T-helper 1 cell treated with Interleukin-12 subunit alpha and Interleukin-12 subunit beta and Interleukin-4 antibody, amounts not matched to agents 30 μg/mL and 1 μg/mL, for 36 hours (primary cell): ENCODE measurements at regions not wholly inside any gene's neighbourhood (a gene's known extent, or its start where the extent isn't known, plus 50 kb on each side); places are given as distances from the start of the nearest gene placed in this dataset.
"Not testable (repeated sequence)": the region's sequence is repeated elsewhere in the genome, so short reads cannot be mapped to it uniquely, and the experiment has no call there.

Source experiments
- H3K27ac Mint-ChIP-seq: one replicate; pipeline ENCODE4 v1.8.0; 2021; ENCODE audit warnings: mild to moderate bottlenecking, mixed read lengths
- H3K27me3 Mint-ChIP-seq: one replicate; pipeline ENCODE4 v1.8.0; 2021; ENCODE audit warnings: low read depth, mixed read lengths
- H3K36me3 Mint-ChIP-seq: one replicate; pipeline ENCODE4 v1.8.0; 2021; ENCODE audit warnings: low read depth, mixed read lengths
- H3K4me1 Mint-ChIP-seq: one replicate; pipeline ENCODE4 v1.8.0; 2021; ENCODE audit warnings: low read depth, mixed read lengths
- H3K4me3 Mint-ChIP-seq: one replicate; pipeline ENCODE4 v1.8.0; 2021; ENCODE audit warnings: mild to moderate bottlenecking, moderate library complexity, mixed read lengths
- H3K9me3 Mint-ChIP-seq: one replicate; pipeline ENCODE4 v1.8.0; 2021; ENCODE audit warnings: mixed read lengths

- H3K4me1 Mint-ChIP-seq = no peaks in the 10 kb centered on the region
- H3K36me3 Mint-ChIP-seq = no peaks in the 10 kb centered on the region
- no peaks in the 10 kb centered on the region for H3K27me3 Mint-ChIP-seq
- H3K27ac Mint-ChIP-seq = no peak overlapping the region
- H3K4me3 Mint-ChIP-seq = no peak overlapping the region
- no peaks in the 10 kb centered on the region for H3K9me3 Mint-ChIP-seq
Measured at GRCh38 chr17:33838281-33838680, 416.8 kb upstream of the CCL2 start.

GRCh38 chr17:33847900-33848299 lies 407.2 kb upstream of the CCL2 start:
- Mint-ChIP-seq H3K4me3 (no peak overlapping the region), H3K9me3 (no peaks in the 10 kb centered on the region), H3K36me3 (no peaks in the 10 kb centered on the region), H3K27me3 (peaks cover 3% of the 10 kb centered on the region), H3K27ac (no peak overlapping the region), H3K4me1 (no peaks in the 10 kb centered on the region)

- no peaks in the 10 kb centered on the region for H3K36me3 Mint-ChIP-seq
- H3K4me3 Mint-ChIP-seq = no peak overlapping the region
- H3K27me3 Mint-ChIP-seq = peaks cover 3% of the 10 kb centered on the region
- no peak overlapping the region for H3K27ac Mint-ChIP-seq
- no peaks in the 10 kb centered on the region for H3K9me3 Mint-ChIP-seq
- H3K4me1 Mint-ChIP-seq = no peaks in the 10 kb centered on the region
Measured at GRCh38 chr17:33848433-33848832, 406.7 kb upstream of the CCL2 start.

GRCh38 chr17:33854596-33854995 lies 400.5 kb upstream of the CCL2 start:
- H3K9me3 Mint-ChIP-seq = no peaks in the 10 kb centered on the region
- H3K27me3 Mint-ChIP-seq = peaks cover 3% of the 10 kb centered on the region
- no peaks in the 10 kb centered on the region for H3K4me1 Mint-ChIP-seq
- H3K36me3 Mint-ChIP-seq = no peaks in the 10 kb centered on the region
- no peak overlapping the region for H3K27ac Mint-ChIP-seq
- H3K4me3 Mint-ChIP-seq = no peak overlapping the region

- Mint-ChIP-seq H3K9me3 (no peaks in the 10 kb centered on the region), H3K4me1 (no peaks in the 10 kb centered on the region), H3K4me3 (no peak overlapping the region), H3K36me3 (no peaks in the 10 kb centered on the region), H3K27me3 (no peaks in the 10 kb centered on the region), H3K27ac (no peak overlapping the region)
Measured at GRCh38 chr17:33858121-33858520, 397.0 kb upstream of the CCL2 start.

- Mint-ChIP-seq H3K27me3 (no peaks in the 10 kb centered on the region), H3K4me3 (no peak overlapping the region), H3K36me3 (no peaks in the 10 kb centered on the region), H3K9me3 (no peaks in the 10 kb centered on the region), H3K4me1 (no peaks in the 10 kb centered on the region), H3K27ac (no peak overlapping the region)
Measured at GRCh38 chr17:33858682-33859081, 396.4 kb upstream of the CCL2 start.

GRCh38 chr17:33862772-33863602 lies 392.1 kb upstream of the CCL2 start:
- no peaks in the 10 kb centered on the region for H3K27me3 Mint-ChIP-seq
- H3K4me3 Mint-ChIP-seq = no peak overlapping the region
- H3K4me1 Mint-ChIP-seq = no peaks in the 10 kb centered on the region
- no peaks in the 10 kb centered on the region for H3K36me3 Mint-ChIP-seq
- no peaks in the 10 kb centered on the region for H3K9me3 Mint-ChIP-seq
- no peak overlapping the region for H3K27ac Mint-ChIP-seq

- H3K4me1 Mint-ChIP-seq = no peaks in the 10 kb centered on the region
- H3K27me3 Mint-ChIP-seq = no peaks in the 10 kb centered on the region
- no peak overlapping the region for H3K4me3 Mint-ChIP-seq
- no peaks in the 10 kb centered on the region for H3K9me3 Mint-ChIP-seq
- no peaks in the 10 kb centered on the region for H3K36me3 Mint-ChIP-seq
- no peak overlapping the region for H3K27ac Mint-ChIP-seq
Measured at GRCh38 chr17:33864758-33865229, 390.3 kb upstream of the CCL2 start.

- H3K27me3 Mint-ChIP-seq = peaks cover 7% of the 10 kb centered on the region
- no peak overlapping the region for H3K27ac Mint-ChIP-seq
- no peaks in the 10 kb centered on the region for H3K4me1 Mint-ChIP-seq
- H3K4me3 Mint-ChIP-seq = no peak overlapping the region
- no peaks in the 10 kb centered on the region for H3K9me3 Mint-ChIP-seq
- no peaks in the 10 kb centered on the region for H3K36me3 Mint-ChIP-seq
Measured at GRCh38 chr17:33868899-33869298, 386.2 kb upstream of the CCL2 start.

GRCh38 chr17:33870936-33871335 lies 384.1 kb upstream of the CCL2 start:
- no peaks in the 10 kb centered on the region for H3K9me3 Mint-ChIP-seq
- no peak overlapping the region for H3K27ac Mint-ChIP-seq
- H3K27me3 Mint-ChIP-seq = peaks cover 7% of the 10 kb centered on the region
- H3K4me3 Mint-ChIP-seq = no peak overlapping the region
- H3K4me1 Mint-ChIP-seq = no peaks in the 10 kb centered on the region
- no peaks in the 10 kb centered on the region for H3K36me3 Mint-ChIP-seq

GRCh38 chr17:33871720-33872540 lies 383.2 kb upstream of the CCL2 start:
- peaks cover 7% of the 10 kb centered on the region for H3K27me3 Mint-ChIP-seq
- no peak overlapping the region for H3K4me3 Mint-ChIP-seq
- no peak overlapping the region for H3K27ac Mint-ChIP-seq
- H3K9me3 Mint-ChIP-seq = no peaks in the 10 kb centered on the region
- no peaks in the 10 kb centered on the region for H3K4me1 Mint-ChIP-seq
- H3K36me3 Mint-ChIP-seq = no peaks in the 10 kb centered on the region

- Mint-ChIP-seq H3K27ac (no peak overlapping the region), H3K9me3 (no peaks in the 10 kb centered on the region), H3K4me3 (no peak overlapping the region), H3K36me3 (no peaks in the 10 kb centered on the region), H3K4me1 (no peaks in the 10 kb centered on the region), H3K27me3 (peaks cover 7% of the 10 kb centered on the region)
Measured at GRCh38 chr17:33873201-33873617, 381.9 kb upstream of the CCL2 start.

GRCh38 chr17:33874617-33875060 lies 380.4 kb upstream of the CCL2 start:
- no peaks in the 10 kb centered on the region for H3K9me3 Mint-ChIP-seq
- H3K27me3 Mint-ChIP-seq = peaks cover 11% of the 10 kb centered on the region
- H3K4me3 Mint-ChIP-seq = no peak overlapping the region
- no peaks in the 10 kb centered on the region for H3K36me3 Mint-ChIP-seq
- no peaks in the 10 kb centered on the region for H3K4me1 Mint-ChIP-seq
- no peak overlapping the region for H3K27ac Mint-ChIP-seq

GRCh38 chr17:33875973-33876372 lies 379.1 kb upstream of the CCL2 start:
- H3K4me1 Mint-ChIP-seq = no peaks in the 10 kb centered on the region
- no peaks in the 10 kb centered on the region for H3K9me3 Mint-ChIP-seq
- no peak overlapping the region for H3K4me3 Mint-ChIP-seq
- no peak overlapping the region for H3K27ac Mint-ChIP-seq
- no peaks in the 10 kb centered on the region for H3K36me3 Mint-ChIP-seq
- H3K27me3 Mint-ChIP-seq = peaks cover 11% of the 10 kb centered on the region

- H3K4me3 Mint-ChIP-seq, H3K36me3 Mint-ChIP-seq, H3K27me3 Mint-ChIP-seq, H3K4me1 Mint-ChIP-seq, H3K27ac Mint-ChIP-seq, H3K9me3 Mint-ChIP-seq: not testable (repeated sequence)
Measured at GRCh38 chr17:33882273-33882672, 372.8 kb upstream of the CCL2 start.
